Keratinocyte (primary cell): ENCODE measurements at regions not wholly inside any gene's neighbourhood (a gene's known extent, or its start where the extent isn't known, plus 50 kb on each side); places are given as distances from the start of the nearest gene placed in this dataset.

Source experiments
- DNase-seq: peaks from one replicate; pipeline ENCODE4 v3.0.0-alpha.2; 2011; ENCODE audit warnings: low read depth, missing footprints, low spot score
- FAIRE-seq: peaks from 2 replicates; lab custom pipeline; 2011; peaks lifted over from hg19 to GRCh38; lab: Jason Lieb, UNC
- H2AFZ ChIP-seq: 2 replicates; pipeline ENCODE4 v1.6.0; 2012; ENCODE audit warnings: low read length, control low read depth, inconsistent platforms; ENCODE audit not compliant: control insufficient read depth
- H3K27ac ChIP-seq: 2 replicates; pipeline ENCODE4 v1.5.1; 2011; ENCODE audit warnings: low read length; ENCODE audit not compliant: control insufficient read depth, insufficient read depth
- H3K27me3 ChIP-seq: 3 replicates; pipeline ENCODE4 v1.6.0; 2011; ENCODE audit warnings: low read length; ENCODE audit not compliant: control insufficient read depth, insufficient read depth; ENCODE audit errors: extremely low read depth
- H3K36me3 ChIP-seq, 2 experiments: 2 replicates in 1 of 2; 3 replicates in 1 of 2; pipeline ENCODE4 v1.5.1; 2011; ENCODE audit warnings: low read length in 2 of 2, mild to moderate bottlenecking in 1 of 2; ENCODE audit not compliant: control insufficient read depth in 2 of 2, insufficient read depth in 2 of 2; ENCODE audit errors: extremely low read depth in 1 of 2
- H3K4me1 ChIP-seq: 3 replicates; pipeline ENCODE4 v1.5.1; 2011; ENCODE audit warnings: low read length; ENCODE audit not compliant: control insufficient read depth, insufficient read depth; ENCODE audit errors: extremely low read depth
- H3K4me2 ChIP-seq: 3 replicates; pipeline ENCODE4 v1.6.0; 2011; ENCODE audit warnings: low read depth, low read length; ENCODE audit not compliant: control insufficient read depth, insufficient read depth; ENCODE audit errors: extremely low read depth
- H3K4me3 ChIP-seq, 3 experiments: fragments of 200-600 bp in 1 of 3; sonication (generic) in 1 of 3; 2 replicates in 2 of 3; 3 replicates in 1 of 3; pipeline ENCODE4 v1.5.1; 2011 to 2016; ENCODE audit warnings: low read length in 3 of 3, mild to moderate bottlenecking in 3 of 3, control low read depth in 2 of 3, inconsistent platforms in 1 of 3, low read depth in 1 of 3, mixed read lengths in 1 of 3, mixed run types in 1 of 3, moderate library complexity in 1 of 3; ENCODE audit not compliant: control insufficient read depth in 2 of 3, insufficient read depth in 2 of 3; ENCODE audit errors: extremely low read depth in 1 of 3
- H3K79me2 ChIP-seq: 2 replicates; pipeline ENCODE4 v1.6.0; 2012; ENCODE audit warnings: low read length; ENCODE audit not compliant: control insufficient read depth, insufficient read depth
- H3K9ac ChIP-seq: 3 replicates; pipeline ENCODE4 v1.6.0; 2011; ENCODE audit warnings: low read length; ENCODE audit not compliant: control insufficient read depth, insufficient read depth; ENCODE audit errors: extremely low read depth
- H3K9me1 ChIP-seq: 3 replicates; pipeline ENCODE4 v1.6.0; 2011; ENCODE audit warnings: low read length; ENCODE audit not compliant: control insufficient read depth, insufficient read depth; ENCODE audit errors: extremely low read depth
- H3K9me3 ChIP-seq: 2 replicates; pipeline ENCODE4 v1.5.1; 2012; ENCODE audit warnings: low read depth, low read length; ENCODE audit not compliant: control insufficient read depth
- H4K20me1 ChIP-seq: 3 replicates; pipeline ENCODE4 v1.6.0; 2011; ENCODE audit warnings: low read length; ENCODE audit not compliant: control insufficient read depth, insufficient read depth; ENCODE audit errors: extremely low read depth
- CTCF ChIP-seq, 3 experiments: IDR thresholded peaks in 1 of 3; conservative IDR thresholded peaks in 1 of 3; optimal IDR thresholded peaks in 1 of 3; 2 replicates in 2 of 3; 3 replicates in 1 of 3; pipeline versions ENCODE3 to v1.5.1; 2011; ENCODE audit warnings: low read length in 3 of 3, mild to moderate bottlenecking in 3 of 3, moderate library complexity in 2 of 3, control low read depth in 1 of 3, inconsistent platforms in 1 of 3; ENCODE audit not compliant: insufficient read depth in 2 of 3; ENCODE audit errors: extremely low read depth in 1 of 3
- EZH2 ChIP-seq: IDR thresholded peaks from one replicate; pipeline ENCODE4 v1.6.1; 2012; ENCODE audit warnings: inconsistent platforms, mild to moderate bottlenecking, low read length, moderate library complexity
- dilution Hi-C: fragments of 300-500 bp; cut with MboI; formaldehyde crosslinking; loops from one replicate; pipeline ENCODE4 v1.7.0; 2020; ENCODE audit warnings: low sequenced_read_pairs; ENCODE audit not compliant: extremely low pct_ligation_motif_present
- small RNA-seq, 3 experiments: library from RNA; depleted of rRNA; stranded (forward); fragments of <200 nt; gene quantifications; one replicate each; pipeline ENCODE3, GENCODE V24; 2012; ENCODE audit warnings: low read depth in 3 of 3, low replicate concordance in 1 of 3; ENCODE audit not compliant: insufficient read length in 3 of 3

GRCh38 chr6:15712797-15713196, 50.0 kb upstream of the DTNBP1 start:
- Histone ChIP-seq H3K4me2 (no peak overlapping the region), H3K4me1 (peaks cover 11% of the 10 kb centered on the region), H3K27ac (no peak overlapping the region), H3K9me1 (no peaks in the 10 kb centered on the region), H3K79me2 (no peaks in the 10 kb centered on the region), H3K9me3 (no peaks in the 10 kb centered on the region), H4K20me1 (no peaks in the 10 kb centered on the region), H2AFZ (no peak overlapping the region), H3K27me3 (peaks cover 6% of the 10 kb centered on the region), H3K4me3 (no peak overlapping the region), H3K9ac (no peak overlapping the region), H3K36me3 (no peaks in the 10 kb centered on the region)
- DNase-seq (no peak), FAIRE-seq (no peak)
- TF ChIP-seq CTCF (optimal IDR thresholded peaks at IDR 0.05 in 1 of 3, IDR thresholded peaks at IDR 0.05 in 1 of 3, conservative IDR thresholded peaks at IDR 0.05 in 1 of 3; ENCODE audit: extremely low read depth in 1 of 3, insufficient read depth in 2 of 3, low read length in 3 of 3) (no peak), EZH2 (no peak)
- dilution Hi-C loops: no loop called here

Small RNAs in the stretch of these regions (small RNA-seq; reads per million reads assigned to genes)
- 0 reads per million in 3 experiments for gene AL365265.1
